ENCODE measurements at regions not wholly inside any gene's neighbourhood (a gene's known extent, or its start where the extent isn't known, plus 50 kb on each side); places are given as distances from the start of the nearest gene placed in this dataset.

GRCh38 chrX:17298564-17298963, 76.4 kb upstream of the NHS start:
- Histone ChIP-seq H3K4me1 (ENCODE audit: control insufficient read depth in 2 of 2, insufficient read depth in 2 of 2, low read length in 2 of 2) (no peaks in the 10 kb centered on the region), H3K27ac (ENCODE audit: low read length in 2 of 2) (no peak overlapping the region), H4K20me1 (ENCODE audit: control insufficient read depth, insufficient read depth, low read length, poor library complexity, severe bottlenecking) (no peaks in the 10 kb centered on the region), H3K27me3 (replicated peaks in 1 of 4; ENCODE audit: control extremely low read depth in 1 of 4, control insufficient read depth in 3 of 4, insufficient read depth in 4 of 4, low read length in 3 of 4) (no peaks in the 10 kb centered on the region), H2AFZ (ENCODE audit: insufficient read depth, low read depth, low read length, poor library complexity, severe bottlenecking) (no peak overlapping the region), H3K9me3 (ENCODE audit: control extremely low read depth in 1 of 3, control insufficient read depth in 2 of 3, insufficient read depth in 1 of 3, low read length in 2 of 3) (no peaks in the 10 kb centered on the region), H3K9ac (ENCODE audit: low read length) (no peak overlapping the region), H3K79me2 (ENCODE audit: control insufficient read depth, insufficient read depth, low read length) (no peaks in the 10 kb centered on the region), H3K36me3 (replicated peaks in 1 of 2; ENCODE audit: control extremely low read depth in 1 of 2, control insufficient read depth in 1 of 2, extremely low read depth in 1 of 2, insufficient read depth in 2 of 2, low read length in 1 of 2) (no peaks in the 10 kb centered on the region), H3K4me2 (replicated peaks; ENCODE audit: low read depth, low read length, poor library complexity, severe bottlenecking) (no peak overlapping the region), H3K4me3 (ENCODE audit: control extremely low read depth in 1 of 5, extremely low read depth in 1 of 5, insufficient read depth in 1 of 5, low read depth in 2 of 5, low read length in 4 of 5) (no peak overlapping the region)
- intact Hi-C loops (cut with micrococcal nuclease): no loop called here
- ChIA-PET POLR2A (no interaction called here), CTCF (no interaction called here)
- no peaks in the 10 kb centered on the region for H3K27me3 Mint-ChIP-seq
- no peaks in the 10 kb centered on the region for H3K9me3 Mint-ChIP-seq (ENCODE audit: insufficient read depth)
- no CpG with 5 or more reads among the region's 1 CpG for WGBS (ENCODE audit: insufficient coverage)
- H3K4me3 Mint-ChIP-seq: no peak overlapping the region
- ATAC-seq (ENCODE audit: low read depth) (no peak), DNase-seq (no peak)
- H3K4me1 Mint-ChIP-seq: no peaks in the 10 kb centered on the region
- no peak overlapping the region for H3K27ac Mint-ChIP-seq
- TF ChIP-seq EZH2 (IDR thresholded peaks at IDR 0.05; ENCODE audit: borderline replicate concordance, insufficient read depth, low read depth, low read length, poor library complexity, severe bottlenecking) (no peak), CTCF (IDR thresholded peaks at IDR 0.05) (no peak)

- no peak overlapping the region for H3K4me3 Mint-ChIP-seq
These were observed 75.8 kb upstream of the NHS start for GRCh38 chrX:17299206-17299605.

More at GRCh38 chrX:17299206-17299605, 75.8 kb upstream of the NHS start:
- H3K9me3 ChIP-seq (ENCODE audit: control extremely low read depth in 1 of 3, control insufficient read depth in 2 of 3, insufficient read depth in 1 of 3, low read length in 2 of 3): no peaks in the 10 kb centered on the region
- no peak overlapping the region for H3K4me2 ChIP-seq (replicated peaks; ENCODE audit: low read depth, low read length, poor library complexity, severe bottlenecking)
- no peak for DNase-seq
- intact Hi-C loops (cut with micrococcal nuclease): no loop called here
- ChIA-PET CTCF (no interaction called here), POLR2A (no interaction called here)
- WGBS (ENCODE audit: insufficient coverage): no CpG with 5 or more reads among the region's 5 CpGs
- no peak overlapping the region for H3K27ac ChIP-seq (ENCODE audit: low read length in 2 of 2)
- no peak overlapping the region for H3K4me3 ChIP-seq (ENCODE audit: control extremely low read depth in 1 of 5, extremely low read depth in 1 of 5, insufficient read depth in 1 of 5, low read depth in 2 of 5, low read length in 4 of 5)
- no peak overlapping the region for H2AFZ ChIP-seq (ENCODE audit: insufficient read depth, low read depth, low read length, poor library complexity, severe bottlenecking)
- no peaks in the 10 kb centered on the region for H3K9me3 Mint-ChIP-seq (ENCODE audit: insufficient read depth)
- H3K27me3 Mint-ChIP-seq: no peaks in the 10 kb centered on the region
- no peak for ATAC-seq (ENCODE audit: low read depth)
- no peak overlapping the region for H3K27ac Mint-ChIP-seq
- H3K27me3 ChIP-seq (replicated peaks in 1 of 4; ENCODE audit: control extremely low read depth in 1 of 4, control insufficient read depth in 3 of 4, insufficient read depth in 4 of 4, low read length in 3 of 4): no peaks in the 10 kb centered on the region
- no peak overlapping the region for H3K9ac ChIP-seq (ENCODE audit: low read length)
- no peak for TF ChIP-seq CTCF (IDR thresholded peaks at IDR 0.05)
- no peak for TF ChIP-seq EZH2 (IDR thresholded peaks at IDR 0.05; ENCODE audit: borderline replicate concordance, insufficient read depth, low read depth, low read length, poor library complexity, severe bottlenecking)
- H3K4me1 ChIP-seq (ENCODE audit: control insufficient read depth in 2 of 2, insufficient read depth in 2 of 2, low read length in 2 of 2): no peaks in the 10 kb centered on the region
- H3K36me3 ChIP-seq (replicated peaks in 1 of 2; ENCODE audit: control extremely low read depth in 1 of 2, control insufficient read depth in 1 of 2, extremely low read depth in 1 of 2, insufficient read depth in 2 of 2, low read length in 1 of 2): no peaks in the 10 kb centered on the region
- no peaks in the 10 kb centered on the region for H3K79me2 ChIP-seq (ENCODE audit: control insufficient read depth, insufficient read depth, low read length)
- no peaks in the 10 kb centered on the region for H3K4me1 Mint-ChIP-seq
- no peaks in the 10 kb centered on the region for H4K20me1 ChIP-seq (ENCODE audit: control insufficient read depth, insufficient read depth, low read length, poor library complexity, severe bottlenecking)

Measured in B cell (primary cell).